SU-DHL-6 (cell line): ENCODE measurements at regions not wholly inside any gene's neighbourhood (a gene's known extent, or its start where the extent isn't known, plus 50 kb on each side); places are given as distances from the start of the nearest gene placed in this dataset.
"Not testable (repeated sequence)": the region's sequence is repeated elsewhere in the genome, so short reads cannot be mapped to it uniquely, and the experiment has no call there.

ENCODE experiments used
- H2AFZ ChIP-seq: fragments of 200-600 bp; sonication (generic); 2 replicates; pipeline ENCODE4 v1.6.1; 2014; ENCODE audit warnings: low read depth, mild to moderate bottlenecking, moderate library complexity, mixed read lengths, antibody characterized with exemption, low read length; ENCODE audit not compliant: severe bottlenecking
- H3F3A ChIP-seq: fragments of 200-600 bp; shearing (Covaris generic); 2 replicates; pipeline ENCODE4 v1.6.0; 2016; ENCODE audit warnings: antibody characterized with exemption, mild to moderate bottlenecking; ENCODE audit not compliant: insufficient read depth
- H3K27ac ChIP-seq: fragments of 200-600 bp; sonication (generic); 2 replicates; pipeline ENCODE4 v1.5.1; 2016; ENCODE audit warnings: low read depth, mild to moderate bottlenecking, low read length, moderate library complexity, mixed read lengths
- H3K27me3 ChIP-seq: fragments of 200-600 bp; sonication (generic), shearing (Covaris generic); 2 replicates; pipeline ENCODE4 v1.6.0; 2014; ENCODE audit warnings: mild to moderate bottlenecking, low read length
- H3K36me3 ChIP-seq: fragments of 200-600 bp; sonication (generic); 2 replicates; pipeline ENCODE4 v1.6.1; 2014; ENCODE audit warnings: mild to moderate bottlenecking, low read length, mixed read lengths
- H3K4me2 ChIP-seq: fragments of 300-600, 200-600 bp; shearing (Covaris generic), sonication (generic); 2 replicates; pipeline ENCODE4 v1.6.0; 2014; ENCODE audit warnings: low read length, low read depth, mild to moderate bottlenecking; ENCODE audit not compliant: poor library complexity, severe bottlenecking
- H3K4me3 ChIP-seq: fragments of 200-600 bp; sonication (generic); 2 replicates; pipeline ENCODE4 v1.5.1; 2014; ENCODE audit warnings: antibody characterized with exemption, low read length, mild to moderate bottlenecking, mixed read lengths; ENCODE audit not compliant: insufficient read depth, poor library complexity, severe bottlenecking
- H3K79me2 ChIP-seq: fragments of 200-600 bp; sonication (generic); 2 replicates; pipeline ENCODE4 v1.6.1; 2014; ENCODE audit warnings: mild to moderate bottlenecking, low read length, moderate library complexity; ENCODE audit not compliant: insufficient read depth
- H3K9ac ChIP-seq: fragments of 200-600 bp; sonication (generic); 2 replicates; pipeline ENCODE4 v1.7.0; 2014; ENCODE audit warnings: mild to moderate bottlenecking, low read length
- H3K9me2 ChIP-seq: fragments of 200-600 bp; sonication (generic); replicated peaks from 2 replicates; pipeline ENCODE4 v1.6.1; 2014; ENCODE audit warnings: low read length; ENCODE audit not compliant: insufficient read depth
- H3K9me3 ChIP-seq: fragments of 200-600 bp; sonication (generic); 2 replicates; pipeline ENCODE4 v1.6.1; 2014; ENCODE audit warnings: low read length, mixed read lengths; ENCODE audit not compliant: insufficient read depth
- H4K20me1 ChIP-seq: fragments of 200-600 bp; sonication (generic); 2 replicates; pipeline ENCODE4 v1.6.1; 2014; ENCODE audit warnings: low read depth, mild to moderate bottlenecking, antibody characterized with exemption, low read length, moderate library complexity, mixed read lengths
- CTCF ChIP-seq: fragments of 200-600 bp; sonication (generic); IDR thresholded peaks from one replicate; pipeline ENCODE4 v1.5.1; 2017; ENCODE audit warnings: antibody characterized with exemption, mild to moderate bottlenecking, low read length, moderate library complexity; ENCODE audit not compliant: insufficient read depth, poor library complexity, severe bottlenecking
- EZH2phosphoT487 ChIP-seq: fragments of 200-600 bp; sonication (generic), shearing (Covaris generic); conservative IDR thresholded peaks from 2 replicates; pipeline ENCODE4 v1.6.1; 2018; ENCODE audit warnings: mild to moderate bottlenecking, antibody characterized with exemption, low read length, moderate library complexity, mixed read lengths

GRCh38 chr18:70822117-70822516, 533.3 kb downstream of the SOCS6 start:
- TF ChIP-seq EZH2phosphoT487 (no peak), CTCF (no peak)
- Histone ChIP-seq H2AFZ (no peak overlapping the region), H4K20me1 (no peaks in the 10 kb centered on the region), H3K27me3 (no peaks in the 10 kb centered on the region; the same call in 1 of the 2 replicates), H3K9ac (no peak overlapping the region), H3K79me2 (no peaks in the 10 kb centered on the region), H3F3A (no peaks in the 10 kb centered on the region), H3K27ac (no peak overlapping the region), H3K4me3 (no peak overlapping the region), H3K36me3 (no peaks in the 10 kb centered on the region), H3K9me2 (no peaks in the 10 kb centered on the region), H3K9me3 (no peaks in the 10 kb centered on the region), H3K4me2 (no peak overlapping the region)

GRCh38 chr18:70808481-70809056, 519.7 kb downstream of the SOCS6 start:
- H3K9me2 ChIP-seq: no peaks in the 10 kb centered on the region
- no peak overlapping the region for H3K4me2 ChIP-seq
- no peak overlapping the region for H2AFZ ChIP-seq
- TF ChIP-seq CTCF: no peak
- no peak for TF ChIP-seq EZH2phosphoT487
- H3K36me3 ChIP-seq: no peaks in the 10 kb centered on the region
- no peaks in the 10 kb centered on the region for H3K9me3 ChIP-seq
- H3K9ac ChIP-seq: no peak overlapping the region
- H4K20me1 ChIP-seq: no peaks in the 10 kb centered on the region
- H3F3A ChIP-seq: no peaks in the 10 kb centered on the region
- H3K4me3 ChIP-seq: no peak overlapping the region
- no peaks in the 10 kb centered on the region for H3K79me2 ChIP-seq
- H3K27me3 ChIP-seq: no peaks in the 10 kb centered on the region
- no peak overlapping the region for H3K27ac ChIP-seq

- no peak overlapping the region for H2AFZ ChIP-seq
- H3K27ac ChIP-seq: no peak overlapping the region
- H3K4me2 ChIP-seq: no peak overlapping the region
- H4K20me1 ChIP-seq: no peaks in the 10 kb centered on the region
- H3K4me3 ChIP-seq: no peak overlapping the region
- H3F3A ChIP-seq: no peaks in the 10 kb centered on the region
- no peaks in the 10 kb centered on the region for H3K9me2 ChIP-seq
- H3K27me3 ChIP-seq: no peaks in the 10 kb centered on the region
- no peaks in the 10 kb centered on the region for H3K9me3 ChIP-seq
- peak; percentile 56 for TF ChIP-seq CTCF
- no peak for TF ChIP-seq EZH2phosphoT487
- no peaks in the 10 kb centered on the region for H3K36me3 ChIP-seq
- H3K9ac ChIP-seq: no peak overlapping the region
- no peaks in the 10 kb centered on the region for H3K79me2 ChIP-seq
Observed at GRCh38 chr18:70781860-70782453, 493.1 kb downstream of the SOCS6 start.

GRCh38 chr18:70766254-70766653, 477.4 kb downstream of the SOCS6 start:
- not testable (repeated sequence) for H3K79me2 ChIP-seq, H3K36me3 ChIP-seq, H3K9me3 ChIP-seq, H4K20me1 ChIP-seq, H2AFZ ChIP-seq, H3K4me2 ChIP-seq, H3K4me3 ChIP-seq, H3K27ac ChIP-seq, H3F3A ChIP-seq, H3K27me3 ChIP-seq, H3K9me2 ChIP-seq, H3K9ac ChIP-seq
